Left ventricle myocardium superior (tissue), 1 donor: ENCODE measurements at regions not wholly inside any gene's neighbourhood (a gene's known extent, or its start where the extent isn't known, plus 50 kb on each side); places are given as distances from the start of the nearest gene placed in this dataset.
A peak's percentile ranks its signal among the peaks of the same experiment; 100 is the strongest.

Experiments
- ATAC-seq: fragments of 200-7000 bp; cut with Tn5 transposase; one replicate; pipeline ENCODE4 v1.9.1; 2020; ENCODE audit warnings: mild to moderate bottlenecking, moderate library complexity
- DNase-seq: peaks from one replicate; pipeline ENCODE4 v3.0.0-alpha.2; 2020
- intact Hi-C: fragments of 100-400 bp; cut with micrococcal nuclease; formaldehyde crosslinking; loops from one replicate; pipeline ENCODE4 v1.11.0; 2022
- donor health status: DM: no; HTN: yes; CAD: no; lungs with severe emphysema.

DNA sequence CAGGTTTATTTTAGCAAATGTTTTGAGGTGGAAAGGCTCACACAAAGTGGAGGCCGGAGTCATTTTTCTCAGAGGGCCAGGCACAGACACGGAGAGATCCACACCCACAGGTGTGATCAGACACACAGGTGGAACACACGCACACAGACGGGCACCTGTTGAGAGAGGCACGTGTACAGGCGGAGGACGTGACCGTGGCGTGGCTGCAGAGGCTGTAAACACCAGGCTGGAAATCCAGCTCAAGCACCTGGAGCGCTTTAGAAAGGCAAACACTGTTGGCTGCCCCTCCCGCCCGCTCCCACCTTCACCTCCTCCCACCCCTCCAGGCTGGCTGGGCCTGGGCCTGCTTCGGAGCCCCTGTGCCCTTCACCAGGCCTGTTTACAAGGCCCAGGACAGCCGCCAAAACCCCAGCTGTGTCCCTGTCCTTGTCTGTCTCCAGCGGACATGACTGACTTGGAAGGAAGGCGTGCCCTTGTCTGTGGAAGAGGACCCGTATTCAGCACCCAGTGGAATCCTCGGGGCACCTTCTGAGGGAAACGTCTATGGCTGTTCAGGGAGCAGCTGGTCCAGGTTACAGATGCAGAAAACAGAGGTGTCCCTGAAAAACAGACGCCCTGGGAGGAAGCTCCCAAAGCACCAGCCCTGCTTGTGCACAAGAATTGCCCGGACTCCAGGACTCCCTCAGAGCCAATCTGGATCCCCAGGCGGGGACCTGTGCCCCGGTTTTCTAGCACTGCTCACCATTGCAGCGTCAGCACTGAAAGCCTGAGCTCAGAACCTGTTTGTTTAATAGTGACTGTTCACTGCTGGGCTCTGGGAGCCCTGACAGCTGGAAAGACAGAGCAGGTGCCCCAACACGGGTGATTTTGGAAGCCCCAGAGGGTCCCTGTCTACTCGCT is 134.3 kb upstream of the HAAO start:
- intact Hi-C loops, result no loop called here
- ATAC-seq, result no peak
- DNase-seq, result no peak

- intact Hi-C loops, result no loop called here
- DNase-seq, result peak; percentile 73
- peak; percentile 5 for ATAC-seq
These were observed 133.5 kb upstream of the HAAO start for GRCh38 chr2:42925742-42926433.

GRCh38 chr2:42924418-42924886 is 132.1 kb upstream of the HAAO start:
- no peak for DNase-seq
- no peak for ATAC-seq
- intact Hi-C loops, result no loop called here

DNA sequence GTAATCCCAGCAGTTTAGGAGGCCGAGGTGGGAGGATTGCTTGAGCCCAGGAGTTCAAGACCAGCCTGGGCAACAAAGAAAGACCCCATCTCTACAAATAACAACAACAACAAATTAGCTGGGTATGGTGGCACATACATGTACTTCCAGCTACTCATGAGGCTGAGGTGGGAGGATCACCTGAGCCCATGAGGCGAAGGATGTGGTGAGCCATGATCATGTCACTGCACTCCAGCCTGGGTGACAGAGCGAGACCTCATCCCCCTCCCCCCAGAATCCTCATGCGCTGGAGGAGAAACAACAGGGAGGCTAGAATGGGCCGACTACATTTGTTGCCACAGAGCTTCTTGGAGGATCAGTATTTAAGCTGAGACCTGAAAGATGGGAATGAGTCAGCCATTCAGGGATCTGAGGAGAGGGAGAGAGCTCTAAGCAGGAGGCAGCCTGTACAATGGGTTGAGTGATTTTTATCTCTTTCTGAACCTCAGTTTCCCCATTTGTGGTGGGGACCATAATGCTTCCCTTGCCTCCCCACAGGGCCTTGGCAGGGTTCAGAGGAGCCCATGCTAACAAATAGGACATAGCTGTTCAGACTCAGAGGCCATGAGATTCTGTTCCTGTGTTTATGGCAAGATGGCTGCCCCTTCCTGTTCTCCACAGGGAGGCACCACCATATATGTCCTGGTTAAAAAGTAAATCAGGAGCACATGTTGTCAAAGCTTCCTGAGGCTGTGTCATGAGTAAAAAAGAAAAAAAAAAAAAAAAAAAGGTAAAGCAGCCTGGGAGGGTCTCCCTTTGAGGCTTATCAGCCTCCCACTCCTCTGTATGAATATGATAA is 131.4 kb upstream of the HAAO start:
- intact Hi-C loops, result no loop called here
- DNase-seq (no peak), ATAC-seq (no peak)

DNA sequence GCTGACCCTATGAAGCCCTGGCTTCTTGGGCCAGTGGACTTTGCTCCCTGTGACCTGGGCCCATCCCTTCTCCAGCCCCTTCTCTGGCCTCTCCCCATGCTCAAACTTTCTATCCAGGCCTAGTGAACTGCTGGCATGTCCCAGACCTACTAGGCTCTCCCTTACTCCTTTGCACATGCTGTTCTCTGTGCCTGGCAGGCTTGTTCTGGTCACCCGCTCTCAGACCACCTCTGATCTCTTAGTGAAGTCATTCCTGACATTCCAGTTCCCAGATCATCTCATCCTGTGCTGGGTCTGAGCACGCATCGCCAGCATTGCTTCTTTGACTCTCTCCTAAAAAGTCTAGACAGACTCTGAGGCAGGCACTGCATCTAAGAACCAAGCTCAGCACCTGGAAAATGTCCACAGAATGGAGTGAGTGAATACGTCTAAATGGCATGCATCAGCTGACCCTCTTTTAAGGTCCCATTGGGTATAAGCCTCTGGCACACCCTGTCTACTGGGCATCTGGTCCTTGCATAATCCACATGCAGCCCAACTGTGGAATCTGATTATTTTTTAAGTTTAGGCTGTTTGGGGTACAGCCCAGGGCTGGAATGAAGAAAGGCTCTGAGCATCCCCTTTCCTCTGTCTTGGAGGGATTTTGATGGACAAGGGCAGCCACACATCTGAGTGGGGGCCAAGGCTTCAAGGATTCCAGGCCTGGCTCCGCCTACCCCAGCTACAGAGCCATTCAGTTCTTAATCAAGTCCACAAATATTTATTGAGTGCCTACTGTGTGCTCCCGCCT is 130.6 kb upstream of the HAAO start:
- intact Hi-C loops, result no loop called here
- ATAC-seq, result peak; percentile 32

GRCh38 chr2:42922293-42922692 is 129.9 kb upstream of the HAAO start:
- DNase-seq (no peak), ATAC-seq (no peak)
- intact Hi-C loops, result no loop called here

More for the DNA sequence above, 130.6 kb upstream of the HAAO start:
- DNase-seq, result no peak

DNA sequence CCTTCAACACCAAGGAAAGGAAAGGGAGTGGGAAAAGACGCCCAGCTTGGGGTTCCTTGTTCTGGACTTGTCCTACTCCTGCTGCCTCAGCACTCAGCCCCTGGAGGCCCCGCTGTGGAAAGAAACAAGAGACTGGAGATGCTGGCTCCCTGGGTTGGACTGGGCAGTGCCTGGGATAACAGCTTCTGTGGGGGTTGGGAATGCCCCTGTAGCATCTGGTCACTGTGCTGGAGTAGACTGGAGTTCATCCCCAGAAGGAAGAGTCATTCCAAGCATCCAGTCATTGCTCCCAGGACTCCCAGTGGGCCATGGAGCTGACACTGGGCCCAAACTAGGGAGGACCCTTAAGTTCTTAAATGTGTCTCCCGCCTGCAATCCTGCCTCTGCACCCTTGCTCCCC is 129.3 kb upstream of the HAAO start:
- DNase-seq (no peak), ATAC-seq (no peak)
- intact Hi-C loops, result no loop called here

GRCh38 chr2:42921147-42921520 is 128.8 kb upstream of the HAAO start:
- DNase-seq, result no peak
- intact Hi-C loops, result no loop called here
- no peak for ATAC-seq

DNA sequence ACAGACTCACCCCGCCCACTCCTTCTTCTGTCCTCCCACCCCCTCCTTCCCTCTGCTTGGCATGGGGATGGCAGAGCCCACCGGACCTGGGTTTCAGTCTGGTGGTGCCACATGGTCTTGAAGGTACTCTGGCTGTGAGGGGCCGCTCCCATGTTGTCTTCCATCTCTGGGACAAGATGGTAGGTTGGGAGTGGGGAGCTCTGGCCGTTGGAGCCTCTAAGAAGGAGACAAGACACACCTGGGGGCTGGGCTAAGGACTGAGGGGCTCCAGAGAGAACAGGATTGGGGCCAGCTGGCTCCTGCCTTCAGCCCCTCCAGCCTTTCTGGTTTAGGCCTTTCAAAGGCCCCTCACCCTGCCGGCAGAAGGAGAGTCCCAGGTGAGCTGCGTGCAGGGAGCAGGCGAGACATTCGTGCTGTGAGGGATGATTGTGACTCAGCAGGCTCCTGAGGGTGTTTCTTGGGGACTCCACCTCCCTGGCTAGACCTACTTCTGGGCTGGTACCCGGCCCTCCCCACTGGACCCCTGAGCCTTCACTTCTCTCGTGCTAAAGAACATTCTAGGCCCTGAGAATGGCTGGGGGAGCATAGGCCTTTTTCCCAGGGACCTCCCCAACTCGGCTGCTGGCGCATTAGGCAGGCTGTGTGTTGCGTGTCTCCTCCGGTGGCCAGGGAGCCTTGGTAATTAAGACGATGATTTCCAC is 128.2 kb upstream of the HAAO start:
- ATAC-seq, result no peak
- intact Hi-C loops, result no loop called here
- no peak for DNase-seq

GRCh38 chr2:42918671-42919318 is 126.4 kb upstream of the HAAO start:
- ATAC-seq (no peak), DNase-seq (no peak)
- intact Hi-C loops, result loop anchor here (10.0 kb wide), 1 partner anchor 54 kb away; no protein-coding TSS in a partner anchor

DNA sequence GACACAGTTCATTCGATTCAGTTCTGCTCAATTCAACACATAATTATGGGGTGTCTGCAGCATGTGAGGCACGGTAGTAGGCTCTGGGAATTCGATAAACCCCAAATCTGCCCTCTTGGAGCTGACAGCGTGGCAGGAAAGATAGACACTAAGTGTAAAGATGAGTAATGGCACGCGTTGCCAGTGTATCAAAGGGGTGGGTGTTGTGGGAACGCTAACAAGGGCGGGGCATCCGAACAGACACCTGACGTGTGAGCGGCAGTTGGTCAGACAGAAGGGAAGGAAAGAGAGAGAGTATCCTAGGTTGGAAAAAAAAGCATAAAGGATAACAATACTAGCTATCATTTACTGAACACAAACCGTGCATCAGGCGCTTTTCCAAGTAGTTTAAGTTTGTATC is 125.7 kb upstream of the HAAO start:
- intact Hi-C loops, result loop anchor here (10.0 kb wide), 1 partner anchor 53 kb away; no protein-coding TSS in a partner anchor
- DNase-seq (no peak), ATAC-seq (no peak)

GRCh38 chr2:42917425-42917927 is 125.1 kb upstream of the HAAO start:
- ATAC-seq (peak; percentile 79), DNase-seq (no peak)
- intact Hi-C loops, result loop anchor here (10.0 kb wide), 1 partner anchor 53 kb away; no protein-coding TSS in a partner anchor

GRCh38 chr2:42916324-42916723 is 123.9 kb upstream of the HAAO start:
- intact Hi-C loops, result loop anchor here (10.0 kb wide), 1 partner anchor 52 kb away; no protein-coding TSS in a partner anchor
- peak; percentile 41 for ATAC-seq
- no peak for DNase-seq

- intact Hi-C loops, result loop anchor here (10.0 kb wide), 1 partner anchor 50 kb away; no protein-coding TSS in a partner anchor
- ATAC-seq (no peak), DNase-seq (no peak)
These were observed 122.5 kb upstream of the HAAO start for GRCh38 chr2:42914860-42915259.

DNA sequence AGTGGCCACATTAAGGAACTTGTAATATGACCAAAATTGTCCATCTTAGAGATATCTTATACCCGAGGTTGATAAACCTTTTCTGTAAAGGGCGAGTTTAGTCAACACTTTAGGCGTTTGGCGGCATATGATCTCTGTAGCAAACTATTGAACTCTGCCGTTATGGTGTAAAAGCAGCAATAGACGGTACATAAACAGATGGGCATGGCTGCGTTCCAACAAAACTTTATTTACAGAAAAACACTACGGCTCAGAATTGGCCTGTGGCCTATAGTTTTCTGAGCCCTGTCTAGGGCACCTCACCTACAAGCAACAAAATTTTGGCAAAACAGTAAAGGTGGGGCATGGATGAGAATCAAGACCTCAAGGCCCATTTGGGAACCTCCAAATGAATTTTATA is 121.9 kb upstream of the HAAO start:
- DNase-seq (no peak), ATAC-seq (no peak)
- intact Hi-C loops, result loop anchor here (10.0 kb wide), 1 partner anchor 50 kb away; no protein-coding TSS in a partner anchor

DNA sequence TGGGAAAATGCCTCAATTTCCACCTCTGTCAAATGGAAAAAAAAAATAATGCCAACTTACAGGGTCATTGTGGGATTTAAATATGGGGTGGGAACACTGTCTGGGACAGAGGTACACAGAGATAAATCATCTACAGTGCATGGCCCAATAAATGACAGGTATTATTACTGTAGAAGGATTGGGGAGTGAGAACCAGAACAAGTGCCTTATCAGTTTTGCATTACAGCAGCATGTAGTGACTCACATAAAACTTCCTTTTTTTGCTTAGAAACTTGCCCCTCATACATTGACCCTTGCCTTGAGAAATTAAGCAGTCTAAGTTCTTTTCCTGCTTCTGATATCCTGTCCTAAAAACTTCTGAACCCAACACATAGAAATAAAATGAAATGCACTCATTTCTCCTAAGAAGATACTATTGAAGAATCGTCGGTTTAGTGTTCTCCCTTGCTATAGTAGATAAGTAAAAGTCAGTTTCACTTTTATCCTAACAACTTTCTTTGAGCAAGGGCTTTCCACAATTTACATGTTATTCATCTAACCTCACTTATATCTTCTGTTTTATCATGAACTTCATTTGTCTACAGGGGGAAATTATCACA is 121.0 kb upstream of the HAAO start:
- intact Hi-C loops, result loop anchor here (10.0 kb wide), 1 partner anchor 49 kb away; no protein-coding TSS in a partner anchor
- ATAC-seq (no peak), DNase-seq (no peak)
